ENCODE measurements at regions not wholly inside any gene's neighbourhood (a gene's known extent, or its start where the extent isn't known, plus 50 kb on each side); places are given as distances from the start of the nearest gene placed in this dataset.

GRCh38 chr7:85413718-85414117 is 226.9 kb upstream of the SEMA3D start:
- no peak for TF ChIP-seq CTCF (IDR thresholded peaks at IDR 0.05)
- TF ChIP-seq EZH2 (IDR thresholded peaks at IDR 0.05; ENCODE audit: borderline replicate concordance, insufficient read depth, low read depth, low read length, poor library complexity, severe bottlenecking), result no peak
